HG03439 (cell line): ENCODE measurements at regions not wholly inside any gene's neighbourhood (a gene's known extent, or its start where the extent isn't known, plus 50 kb on each side); places are given as distances from the start of the nearest gene placed in this dataset.
"Not testable (repeated sequence)": the region's sequence is repeated elsewhere in the genome, so short reads cannot be mapped to it uniquely, and the experiment has no call there.

Experiments used
- ATAC-seq: cut with Tn5 transposase; IDR thresholded peaks from one replicate; pipeline ENCODE4 v1.9.1; 2021; ENCODE audit warnings: mild to moderate bottlenecking, moderate library complexity; ENCODE audit not compliant: unreplicated experiment

DNA sequence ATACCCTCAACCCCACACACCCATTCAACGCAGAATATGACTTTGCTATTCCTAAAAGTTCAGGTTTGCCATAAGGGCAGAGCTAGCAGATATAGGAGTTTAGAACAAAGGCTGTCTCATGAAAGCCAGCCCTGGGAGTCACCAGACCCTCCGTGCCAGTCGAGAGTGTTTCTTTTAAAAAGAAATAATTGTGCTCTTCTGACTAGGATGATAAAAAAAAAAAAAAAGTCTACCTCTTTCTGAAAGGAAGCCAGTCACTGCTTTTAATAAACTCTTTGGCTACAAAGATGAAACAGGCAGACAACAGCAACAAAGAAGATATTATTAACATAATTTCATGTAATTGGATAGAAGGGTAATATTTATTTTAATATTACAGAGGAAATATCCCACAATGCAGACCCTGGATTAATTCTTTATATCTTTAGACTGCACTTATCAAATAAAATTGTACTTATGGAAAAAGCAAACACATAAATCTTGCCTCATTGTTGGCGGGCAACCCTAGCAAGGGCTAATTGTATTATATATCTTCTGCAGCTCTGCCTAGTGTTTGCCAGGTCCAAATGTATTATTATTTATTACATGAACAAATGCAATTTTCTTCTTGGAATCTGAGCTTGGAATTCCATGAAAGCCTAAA, 277.5 kb upstream of the DYNLRB2 start:
- ATAC-seq, result no peak

DNA sequence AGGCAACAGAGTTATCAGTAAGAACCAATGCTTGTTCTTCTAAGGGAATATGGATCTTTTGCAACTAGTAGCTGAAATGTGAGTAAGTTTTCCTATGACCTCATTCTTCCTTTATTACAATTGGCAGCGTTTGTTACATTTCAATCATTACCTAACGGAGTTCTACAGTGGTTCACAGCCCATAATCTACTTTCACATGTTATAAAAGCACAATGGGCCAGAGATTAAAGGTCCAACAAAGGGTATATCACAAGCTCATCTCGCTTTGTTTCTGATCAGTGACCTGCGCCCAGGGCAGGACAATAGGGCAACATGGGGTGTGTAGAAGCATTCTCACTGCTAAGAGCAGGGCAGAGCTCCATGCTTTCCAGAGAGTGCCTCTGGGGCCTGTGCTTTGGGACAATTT, 279.9 kb upstream of the DYNLRB2 start:
- ATAC-seq, result no peak

DNA sequence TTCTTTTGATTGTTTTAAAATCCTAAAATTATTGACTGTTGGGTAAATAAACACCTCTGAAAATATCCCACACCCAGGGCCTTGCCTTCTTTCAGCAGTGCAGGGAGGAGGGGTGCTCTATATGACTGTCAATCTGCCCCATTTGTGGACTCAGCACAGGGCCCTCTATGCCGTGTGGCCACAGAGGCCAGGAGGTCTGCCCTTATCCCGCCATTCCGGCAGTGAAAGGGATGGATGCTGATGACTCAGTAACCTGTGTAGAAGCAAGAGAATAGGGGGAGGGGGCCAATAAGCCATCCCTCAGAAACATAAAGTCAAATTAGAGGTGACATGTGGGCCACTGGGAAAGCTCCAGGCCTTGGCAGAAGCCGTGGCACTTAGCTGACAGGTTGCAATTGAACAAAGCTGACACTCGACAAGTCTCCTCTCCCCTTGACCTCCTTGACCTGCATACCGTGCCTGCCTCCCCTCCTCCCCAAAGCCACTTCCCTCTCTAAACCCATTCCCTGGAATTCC, 281.4 kb upstream of the DYNLRB2 start:
- ATAC-seq, result no peak

DNA sequence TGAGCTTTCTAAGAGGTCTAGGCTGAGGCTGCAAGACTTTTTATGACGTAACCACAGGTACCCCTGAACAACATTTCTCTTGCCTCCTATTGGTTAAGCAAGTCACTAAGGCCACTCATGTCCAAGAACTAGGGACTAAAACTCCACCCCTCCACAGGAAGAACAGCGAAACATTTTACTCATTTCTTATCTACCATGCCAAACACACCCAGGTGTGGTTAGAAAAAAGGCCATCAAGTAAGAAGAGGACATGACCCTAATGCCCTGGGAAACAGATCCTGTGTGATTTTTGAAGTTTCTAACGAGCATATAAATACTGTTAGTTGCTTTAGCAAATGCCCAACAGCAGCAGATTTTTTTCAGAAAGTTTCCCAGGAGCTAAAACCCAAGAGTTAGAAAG, 282.4 kb upstream of the DYNLRB2 start:
- no peak for ATAC-seq

DNA sequence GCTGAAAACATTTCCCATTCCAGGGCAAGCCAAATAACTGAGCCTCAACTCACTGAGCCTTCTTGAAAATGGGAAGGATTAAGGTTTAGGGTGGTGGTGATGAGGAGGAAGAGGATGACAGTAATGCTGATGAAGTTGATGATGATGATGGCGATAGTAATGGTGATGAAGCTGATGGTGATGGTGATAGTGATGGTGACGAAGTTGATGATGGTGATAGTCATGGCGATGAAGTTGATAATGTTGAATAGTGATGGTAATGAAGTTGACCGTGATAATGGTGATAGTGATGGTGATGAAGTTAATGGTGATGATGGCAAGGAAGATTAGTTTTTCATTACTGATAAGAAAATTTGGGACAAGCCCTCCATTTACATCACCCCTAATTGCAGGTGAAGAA, 285.8 kb upstream of the DYNLRB2 start:
- no peak for ATAC-seq

DNA sequence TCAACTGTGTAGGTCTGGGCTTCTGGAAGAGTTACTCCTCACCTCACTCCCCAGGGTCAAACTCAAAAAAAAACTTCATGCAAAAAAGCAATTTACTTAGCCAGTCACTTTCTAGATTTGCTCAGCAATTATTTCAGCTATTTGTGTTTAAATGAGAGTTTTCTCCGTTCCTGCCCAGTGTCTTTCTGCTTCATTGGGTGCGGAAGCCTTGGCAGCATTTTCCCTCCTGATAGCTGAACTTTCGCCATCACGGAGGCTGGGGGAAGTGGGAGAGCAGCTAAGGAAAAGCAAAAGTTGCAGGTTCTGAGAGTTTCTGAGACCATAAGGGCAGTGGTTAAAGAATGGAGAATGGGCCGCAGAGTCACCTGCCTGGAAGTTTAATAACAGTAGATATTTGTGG, 287.1 kb upstream of the DYNLRB2 start:
- no peak for ATAC-seq

DNA sequence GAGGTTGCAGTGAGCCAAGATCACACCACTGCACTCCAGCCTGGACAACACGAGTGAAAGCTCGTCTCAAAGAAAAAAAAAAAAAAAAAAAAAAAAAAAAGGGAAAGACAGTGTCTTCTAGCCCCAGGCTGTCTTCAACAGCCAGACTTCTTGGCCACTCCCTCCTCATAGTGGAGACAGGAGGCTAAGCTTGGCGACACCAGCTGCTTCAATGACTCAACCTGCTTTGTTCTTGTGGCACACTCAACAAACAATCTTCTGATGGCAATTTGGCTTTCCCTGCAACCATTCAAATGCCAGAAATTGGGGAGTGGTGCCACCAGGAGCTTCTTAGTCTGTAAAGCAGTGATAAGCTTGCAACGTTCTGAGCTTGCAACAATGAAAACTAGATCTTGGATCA, 290.4 kb upstream of the DYNLRB2 start:
- no peak for ATAC-seq

DNA sequence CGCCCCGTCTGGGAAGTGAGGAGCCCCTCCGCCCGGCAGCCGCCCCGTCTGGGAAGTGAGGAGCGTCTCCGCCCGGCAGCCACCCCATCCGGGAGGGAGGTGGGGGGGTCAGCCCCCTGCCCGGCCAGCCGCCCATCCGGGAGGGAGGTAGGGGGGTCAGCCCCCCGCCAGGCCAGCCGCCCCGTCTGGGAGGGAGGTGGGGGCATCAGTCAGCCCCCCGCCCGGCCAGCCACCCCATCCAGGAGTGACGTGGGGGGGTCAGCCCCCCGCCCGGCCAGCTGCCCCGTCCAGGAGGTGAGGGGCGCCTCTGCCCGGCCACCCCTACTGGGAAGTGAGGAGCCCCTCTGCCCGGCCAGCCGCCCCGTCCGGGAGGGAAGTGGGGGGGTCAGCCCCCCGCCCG, 297.5 kb upstream of the DYNLRB2 start:
- ATAC-seq, result not testable (repeated sequence)

DNA sequence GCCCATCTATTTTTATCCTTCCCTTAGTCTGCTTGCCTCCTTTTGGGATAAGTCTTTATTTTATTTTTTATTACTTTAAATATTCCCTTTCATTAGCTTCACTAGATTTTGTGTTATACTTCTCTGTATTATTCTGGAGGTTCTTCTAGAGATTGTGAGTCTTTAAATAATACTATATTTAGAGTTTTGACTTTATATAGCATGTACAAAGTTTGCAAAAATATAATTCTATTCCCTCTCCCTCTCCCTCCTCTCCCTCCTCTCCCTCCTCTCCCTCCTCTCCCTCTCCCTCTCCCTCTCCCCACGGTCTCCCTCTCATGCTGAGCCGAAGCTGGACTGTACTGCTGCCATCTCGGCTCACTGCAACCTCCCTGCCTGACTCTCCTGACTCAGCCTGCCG, 298.5 kb upstream of the DYNLRB2 start:
- not testable (repeated sequence) for ATAC-seq

DNA sequence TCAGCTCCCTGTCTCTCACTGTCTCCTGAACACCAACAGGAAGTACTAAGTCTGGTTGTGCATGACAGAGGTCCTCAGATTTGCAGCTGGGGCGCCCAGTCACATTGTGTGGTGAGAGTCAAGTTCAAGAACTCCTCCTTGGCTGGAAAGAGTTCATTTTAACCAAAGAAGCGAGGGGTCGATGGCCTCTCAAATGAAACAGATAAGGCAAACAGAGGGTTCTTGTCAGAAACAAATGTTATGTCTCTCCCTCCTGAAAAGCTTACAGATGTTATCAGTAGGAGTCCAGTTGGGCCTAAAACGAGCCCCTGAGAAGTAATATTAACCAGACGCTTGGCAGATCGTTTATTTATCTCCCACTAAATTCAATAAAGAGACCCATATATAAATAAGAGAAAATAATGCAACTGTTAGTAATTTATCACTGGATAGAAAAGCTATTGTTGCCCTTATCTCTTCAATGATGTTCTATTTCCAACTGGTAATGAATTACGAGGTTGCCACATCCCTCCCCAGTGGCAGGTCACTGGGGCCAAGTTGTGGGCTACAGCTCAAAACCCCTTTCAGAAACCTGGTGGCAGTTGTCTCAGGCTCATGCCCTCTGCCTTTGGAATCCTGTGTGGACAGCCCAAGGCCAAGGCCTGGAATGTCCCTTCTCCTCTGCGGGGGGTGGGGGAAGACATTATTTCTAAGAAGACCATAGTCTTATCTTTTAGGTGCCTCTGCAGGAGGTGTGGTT, 307.5 kb upstream of the DYNLRB2 start:
- ATAC-seq, result no peak

DNA sequence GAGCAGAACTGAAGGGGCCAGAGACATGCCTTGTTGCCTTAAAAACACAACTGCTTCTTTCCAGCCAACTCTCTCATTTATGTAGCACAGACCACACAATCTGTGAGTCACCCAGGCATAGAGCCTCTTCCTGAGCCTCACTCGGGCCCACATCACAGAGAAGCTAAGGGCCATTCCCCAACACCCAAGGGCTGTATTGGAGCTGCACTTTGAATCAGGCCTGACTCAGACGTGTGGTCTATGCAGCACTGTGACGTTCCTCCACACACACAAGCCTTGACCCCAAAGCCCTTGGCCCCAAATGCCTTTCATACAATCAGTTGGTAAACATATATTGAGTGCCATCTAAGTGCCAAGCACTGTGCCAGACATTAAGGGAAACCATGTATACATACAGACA, 308.9 kb upstream of the DYNLRB2 start:
- no peak for ATAC-seq

DNA sequence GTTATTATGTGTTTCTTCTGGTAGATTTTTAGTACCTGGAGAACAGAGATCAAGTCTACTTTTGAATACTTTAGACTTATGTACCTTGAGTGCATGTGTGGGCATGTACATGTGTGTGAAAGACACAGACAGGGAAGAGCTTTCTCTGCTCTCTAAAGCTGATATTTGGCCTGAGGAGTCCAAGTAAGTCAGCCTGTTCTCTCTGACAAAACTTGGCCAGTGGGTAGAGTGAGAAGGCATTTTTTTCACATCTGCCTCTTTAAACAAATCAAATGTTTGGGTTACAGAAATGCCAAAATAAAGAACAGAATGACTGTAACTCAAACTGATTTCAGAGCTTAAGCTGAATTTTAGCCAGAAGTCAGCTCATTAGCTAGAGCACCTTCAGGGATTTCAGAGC, 309.7 kb upstream of the DYNLRB2 start:
- no peak for ATAC-seq

DNA sequence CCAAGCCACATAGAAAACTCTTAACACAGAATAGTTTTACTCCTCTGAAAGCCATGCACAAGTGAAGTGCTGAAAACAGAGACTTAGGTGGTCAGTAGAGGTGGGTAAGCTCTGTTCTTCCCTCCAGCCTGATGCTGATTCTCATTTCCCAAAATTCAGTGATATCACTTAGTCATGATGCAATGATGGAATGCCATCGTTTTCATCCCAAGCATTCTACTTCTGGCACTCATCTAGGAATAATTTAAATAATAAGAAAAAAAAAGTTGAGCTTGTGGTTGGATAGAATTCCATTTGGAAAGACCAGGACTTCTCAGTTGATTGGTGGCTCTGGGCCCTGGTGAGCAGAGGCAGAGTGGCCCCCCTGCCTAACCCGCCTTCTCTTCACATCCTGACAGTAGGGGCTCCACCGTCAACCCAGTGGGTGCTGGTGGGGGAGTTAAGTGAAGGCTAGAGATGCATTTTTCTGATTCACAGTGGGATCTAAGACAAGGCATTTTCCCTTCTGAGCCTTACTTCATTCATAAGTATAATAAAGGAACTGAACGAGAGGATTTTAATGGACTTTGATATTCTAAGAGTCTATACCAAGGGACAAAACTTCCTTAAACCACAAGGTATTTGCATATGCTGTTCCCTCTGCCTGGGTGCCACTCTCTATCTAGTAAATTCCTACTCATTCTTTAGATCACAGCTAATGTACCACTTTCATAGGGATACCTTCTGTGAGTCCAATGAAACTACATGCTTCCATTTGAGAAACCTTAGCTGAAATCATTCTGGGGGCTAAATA, 310.3 kb upstream of the DYNLRB2 start:
- ATAC-seq, result no peak

DNA sequence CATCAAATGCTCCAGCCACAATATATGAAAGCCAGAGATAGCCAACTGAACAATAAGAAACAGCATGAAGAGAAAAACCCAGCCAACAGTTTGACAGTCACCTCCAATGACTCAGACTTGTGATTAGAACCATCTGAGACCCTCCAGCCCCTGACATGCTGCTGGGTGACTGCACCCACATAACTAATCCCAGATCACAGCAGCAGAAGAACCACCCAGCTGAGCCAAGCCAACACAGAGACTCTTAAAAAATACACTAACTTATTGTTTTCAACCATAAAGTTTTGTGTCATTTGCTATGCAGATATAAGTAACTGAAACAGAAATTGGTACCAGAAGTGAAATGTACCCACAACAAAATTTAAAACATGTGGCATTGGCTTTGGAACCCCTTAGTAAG, 314.3 kb upstream of the DYNLRB2 start:
- ATAC-seq, result no peak

DNA sequence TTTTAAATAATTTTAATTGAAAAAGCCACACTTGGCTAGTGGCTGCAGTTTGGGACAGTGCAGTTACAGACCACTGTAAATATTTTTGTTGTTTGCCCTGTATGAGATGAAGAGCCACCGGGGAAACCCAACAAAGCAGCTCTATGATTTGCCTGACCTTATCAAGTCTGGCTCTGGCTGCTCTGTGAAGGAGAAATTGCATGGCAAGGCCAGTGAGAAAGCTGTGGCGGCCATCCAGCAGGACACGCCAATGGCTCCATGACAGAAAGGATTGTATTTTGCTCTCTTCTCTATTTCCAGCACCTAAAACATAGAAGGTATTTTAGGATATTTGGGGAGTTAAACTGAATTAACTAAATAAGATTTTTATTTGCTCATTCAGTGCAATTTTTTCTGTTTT, 330.0 kb upstream of the DYNLRB2 start:
- ATAC-seq, result no peak

DNA sequence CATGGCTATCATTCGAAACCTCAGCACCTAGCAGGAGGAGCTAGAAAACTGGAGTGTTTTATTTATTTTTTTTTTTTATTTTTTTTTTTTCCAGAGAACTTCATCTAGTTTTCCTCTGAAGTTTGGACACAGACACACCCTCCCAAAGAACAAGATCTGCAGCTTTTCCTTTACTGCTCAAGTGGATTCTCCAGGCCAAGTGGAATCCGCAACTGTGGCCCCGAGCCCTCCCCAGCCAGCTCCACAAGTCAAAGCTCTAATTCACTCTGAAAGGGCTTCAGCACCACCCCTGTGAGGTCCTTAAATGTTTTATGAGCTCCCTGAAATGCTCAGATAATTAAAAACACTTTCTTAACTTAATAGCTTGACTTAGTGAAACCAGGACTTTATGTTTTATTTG, 332.1 kb upstream of the DYNLRB2 start:
- ATAC-seq, result no peak

DNA sequence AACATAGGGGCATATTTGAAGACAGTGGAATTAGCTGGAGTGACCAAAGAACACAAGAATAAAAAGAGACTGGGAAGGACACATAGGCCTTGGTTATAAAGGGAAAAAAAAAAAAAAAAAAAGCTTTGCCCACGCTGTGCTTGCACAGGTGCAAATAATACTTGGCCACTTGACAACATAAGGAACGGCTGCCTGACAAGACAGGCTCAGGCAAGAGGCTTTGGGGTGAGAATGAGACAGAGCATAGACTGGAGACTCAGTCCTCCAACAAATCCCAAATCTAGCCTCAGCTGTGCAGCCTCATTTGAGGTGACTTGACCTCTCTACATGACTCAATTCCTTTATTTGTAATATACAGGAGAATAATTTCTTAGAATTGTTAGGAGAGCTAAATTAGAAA, 332.8 kb upstream of the DYNLRB2 start:
- no peak for ATAC-seq

DNA sequence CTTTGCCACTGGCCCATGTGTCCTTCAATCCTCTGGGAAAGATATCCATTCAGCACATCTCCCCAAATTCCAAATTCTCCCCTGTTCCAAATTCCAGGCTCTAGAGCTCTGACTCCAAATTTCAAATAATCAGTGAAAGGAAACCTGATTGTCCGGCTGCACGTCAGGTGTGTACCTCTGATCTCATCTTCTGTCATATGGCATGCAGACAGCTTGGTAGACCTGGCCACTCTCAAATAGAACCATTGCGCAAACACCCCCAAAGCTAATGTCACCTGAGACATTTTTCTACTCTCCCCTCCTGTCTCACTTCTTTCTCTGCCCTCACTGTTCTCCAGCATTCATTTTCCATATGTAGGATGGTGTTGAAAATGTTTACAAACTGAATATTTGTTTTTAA, 337.0 kb upstream of the DYNLRB2 start:
- ATAC-seq, result no peak

DNA sequence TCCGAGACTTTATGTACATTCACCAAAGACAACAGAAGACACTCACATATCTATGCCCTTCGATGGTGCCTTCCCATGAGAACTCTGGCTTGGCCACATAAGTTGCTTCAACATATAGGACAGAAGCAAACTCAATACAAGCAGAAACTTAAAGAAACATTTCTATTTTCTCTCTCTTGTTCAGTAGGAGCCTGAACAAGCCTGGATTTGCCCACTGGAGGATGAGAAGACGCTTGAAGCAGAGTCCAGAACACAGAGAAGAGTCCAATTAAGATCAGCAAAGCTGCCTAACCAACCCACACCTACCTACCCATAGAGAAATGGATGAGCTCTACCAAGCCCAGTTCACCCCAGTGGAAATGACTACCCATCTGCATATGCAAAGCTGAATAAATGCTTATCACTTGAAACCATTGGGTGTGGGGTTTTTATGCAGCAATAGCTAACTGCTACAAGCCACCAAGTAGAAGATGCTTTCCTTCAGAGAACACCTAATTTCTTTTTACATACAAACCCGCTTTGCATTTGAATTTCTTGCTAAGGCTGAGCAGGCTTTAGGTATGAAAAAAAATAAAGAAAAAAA, 337.9 kb upstream of the DYNLRB2 start:
- ATAC-seq, result no peak

DNA sequence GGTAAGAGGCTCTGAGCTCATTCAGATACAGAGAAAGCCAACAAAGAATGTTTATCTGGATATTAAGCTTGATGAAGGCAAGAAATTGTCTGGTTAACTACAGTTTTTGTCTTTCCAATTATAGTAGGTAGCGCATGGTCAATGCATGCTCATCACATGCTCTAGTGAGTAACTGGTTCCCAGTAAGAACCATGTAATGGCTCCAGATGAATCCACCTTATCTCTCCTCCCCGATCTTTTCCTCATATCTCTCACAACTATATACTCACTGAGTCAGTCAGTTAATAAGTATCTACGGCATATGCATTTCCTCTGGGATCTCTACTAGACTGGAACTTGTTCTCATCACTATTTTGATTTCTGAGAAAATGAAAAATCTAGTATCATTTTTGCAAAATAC, 340.7 kb upstream of the DYNLRB2 start:
- no peak for ATAC-seq

DNA sequence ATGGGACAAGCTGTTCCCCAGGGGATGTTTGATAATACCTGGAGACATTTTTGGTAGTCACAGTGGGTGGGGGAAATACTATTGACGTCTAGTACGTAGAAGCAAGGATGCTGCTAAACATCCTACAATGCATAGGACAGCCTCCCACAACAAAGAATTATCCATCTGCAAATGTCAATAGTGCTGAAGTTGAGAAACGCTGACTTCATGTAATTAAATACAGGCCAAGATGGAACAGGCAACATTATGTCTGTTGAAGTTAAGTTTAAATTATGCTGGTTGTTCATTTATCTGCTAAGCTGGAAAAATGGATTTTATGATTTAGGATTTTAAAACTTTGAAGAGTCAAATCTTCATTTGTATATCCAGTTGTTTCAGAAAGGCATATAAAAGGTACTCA, 341.2 kb upstream of the DYNLRB2 start:
- no peak for ATAC-seq
